ENCODE measurements at regions not wholly inside any gene's neighbourhood (a gene's known extent, or its start where the extent isn't known, plus 50 kb on each side); places are given as distances from the start of the nearest gene placed in this dataset.

DNA sequence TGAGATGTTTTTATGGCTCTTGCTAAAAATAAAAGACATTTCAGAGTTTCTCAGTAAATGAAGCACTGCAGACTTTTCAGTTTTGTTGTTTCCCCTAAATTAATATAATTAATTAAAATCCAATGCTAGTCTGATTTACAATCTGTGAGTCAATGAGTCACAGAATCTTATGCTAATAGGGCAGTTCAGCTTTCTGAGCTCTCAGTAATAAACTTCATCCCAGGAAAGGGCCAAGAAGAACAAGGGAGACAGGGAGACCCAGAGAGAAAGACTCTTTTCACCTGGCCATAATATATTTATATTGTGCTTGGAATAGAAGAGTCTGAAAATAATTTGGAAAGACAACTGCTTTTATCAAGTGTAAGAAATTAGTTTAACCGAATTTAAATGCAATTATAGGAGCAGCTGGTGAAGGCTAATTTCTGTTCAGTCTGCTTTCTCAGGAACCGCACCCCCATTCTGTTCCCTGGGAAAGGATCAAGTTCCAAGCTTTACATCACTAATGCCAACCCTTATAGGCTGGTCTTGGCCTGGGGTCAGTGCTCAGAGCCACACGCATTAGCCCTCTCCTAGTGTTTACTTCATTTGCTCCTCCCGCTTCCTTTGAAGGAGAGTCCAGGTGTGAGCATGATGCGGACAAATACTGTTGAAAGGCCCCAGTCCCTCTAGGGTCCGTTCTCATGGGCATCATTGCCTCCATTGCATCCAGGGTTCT, 145.6 kb downstream of the ZBTB18 start:
- DNase-seq (ENCODE audit: low read depth): no peak

DNA sequence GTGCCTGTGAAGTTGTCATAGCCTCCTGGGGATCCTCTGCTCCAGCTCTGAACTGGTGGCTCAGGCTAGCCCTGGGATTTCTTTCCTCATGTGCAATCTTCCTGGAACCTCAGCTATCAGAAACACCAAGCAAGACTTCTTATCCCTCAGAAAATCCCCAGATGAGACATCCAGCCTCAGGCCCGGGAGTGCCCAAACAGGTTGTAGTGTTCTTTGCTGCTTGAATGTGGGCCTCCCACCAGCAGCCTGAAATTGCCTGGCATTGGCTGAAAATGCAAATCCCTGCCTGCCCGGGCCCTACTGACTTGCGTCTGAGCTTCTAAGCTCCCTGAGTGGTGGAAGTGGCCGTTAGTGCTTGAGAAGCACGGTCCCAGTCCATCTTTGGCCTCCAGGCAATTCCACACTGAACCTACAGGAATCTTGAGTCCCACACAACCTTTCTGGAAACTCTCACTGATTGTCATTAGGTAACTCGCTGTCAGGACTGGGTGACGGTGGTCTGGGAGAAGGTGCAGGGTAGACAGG, 146.8 kb downstream of the ZBTB18 start:
- no peak for DNase-seq (ENCODE audit: low read depth)

- DNase-seq (ENCODE audit: low read depth): no peak
Observed at GRCh38 chr1:244199902-244200301, 148.8 kb downstream of the ZBTB18 start.

- DNase-seq (ENCODE audit: low read depth): no peak
Observed at GRCh38 chr1:244200596-244200995, 149.5 kb downstream of the ZBTB18 start.

DNA sequence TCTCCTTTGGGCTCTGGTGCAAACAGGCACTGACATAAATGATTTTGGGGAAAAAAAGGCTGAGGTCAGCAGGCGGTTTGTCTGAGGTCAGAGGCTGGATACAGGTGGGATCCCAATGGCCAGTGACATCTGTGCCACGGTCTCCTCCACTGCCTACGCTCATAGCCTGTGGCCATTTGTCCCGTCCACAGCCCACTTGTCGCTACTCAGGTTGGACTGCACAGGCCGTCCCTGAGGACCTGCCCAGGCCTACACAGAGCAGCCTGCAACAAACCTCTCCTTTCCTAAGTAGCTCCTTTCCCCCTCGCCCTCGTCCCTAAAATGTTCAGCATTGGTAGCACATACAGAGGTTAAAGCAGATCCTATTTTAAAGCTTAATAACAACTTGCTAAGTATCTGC, 150.7 kb downstream of the ZBTB18 start:
- no peak for DNase-seq (ENCODE audit: low read depth)

GRCh38 chr1:244204004-244204403, 152.9 kb downstream of the ZBTB18 start:
- DNase-seq (ENCODE audit: low read depth): no peak

- DNase-seq (ENCODE audit: low read depth): no peak
Observed at GRCh38 chr1:244205171-244205570, 154.1 kb downstream of the ZBTB18 start.

DNA sequence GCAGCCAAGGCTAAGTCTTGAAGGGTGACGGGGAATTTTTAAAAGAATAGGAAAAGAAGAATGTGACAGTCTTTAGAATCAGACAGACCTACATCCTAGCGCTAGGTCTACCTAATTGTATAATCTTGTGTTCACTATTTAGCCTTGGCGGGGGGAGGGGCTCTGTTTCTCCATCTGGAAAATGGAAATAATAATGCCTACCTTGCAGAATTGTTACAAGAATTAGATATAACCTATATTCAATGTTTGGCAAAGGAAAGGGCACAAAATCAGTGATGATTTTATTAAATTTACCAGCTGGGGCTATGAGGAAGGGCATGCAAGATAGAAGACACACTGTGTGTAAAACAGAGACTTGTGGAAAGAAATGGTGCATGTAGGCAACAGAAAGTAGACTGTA, 154.8 kb downstream of the ZBTB18 start:
- no peak for DNase-seq (ENCODE audit: low read depth)

GRCh38 chr1:244207042-244207934, 156.2 kb downstream of the ZBTB18 start:
- no peak for DNase-seq (ENCODE audit: low read depth)

DNA sequence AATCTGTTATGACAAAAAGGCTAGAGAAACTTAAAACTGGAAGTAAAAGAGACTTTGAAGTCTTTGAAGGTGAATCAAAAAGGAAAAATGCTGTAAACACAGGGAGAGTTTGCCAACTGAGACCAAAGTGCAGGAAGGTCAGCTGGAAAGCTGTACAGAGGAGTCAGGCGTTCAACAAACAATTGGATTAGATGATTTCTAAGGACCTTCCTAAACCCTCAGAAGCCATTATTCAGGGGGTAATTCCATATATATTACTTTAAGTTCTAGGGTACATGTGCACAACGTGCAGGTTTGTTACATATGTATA, 156.8 kb downstream of the ZBTB18 start:
- DNase-seq (ENCODE audit: low read depth): no peak

GRCh38 chr1:244209955-244210354, 158.9 kb downstream of the ZBTB18 start:
- no peak for DNase-seq (ENCODE audit: low read depth)

DNA sequence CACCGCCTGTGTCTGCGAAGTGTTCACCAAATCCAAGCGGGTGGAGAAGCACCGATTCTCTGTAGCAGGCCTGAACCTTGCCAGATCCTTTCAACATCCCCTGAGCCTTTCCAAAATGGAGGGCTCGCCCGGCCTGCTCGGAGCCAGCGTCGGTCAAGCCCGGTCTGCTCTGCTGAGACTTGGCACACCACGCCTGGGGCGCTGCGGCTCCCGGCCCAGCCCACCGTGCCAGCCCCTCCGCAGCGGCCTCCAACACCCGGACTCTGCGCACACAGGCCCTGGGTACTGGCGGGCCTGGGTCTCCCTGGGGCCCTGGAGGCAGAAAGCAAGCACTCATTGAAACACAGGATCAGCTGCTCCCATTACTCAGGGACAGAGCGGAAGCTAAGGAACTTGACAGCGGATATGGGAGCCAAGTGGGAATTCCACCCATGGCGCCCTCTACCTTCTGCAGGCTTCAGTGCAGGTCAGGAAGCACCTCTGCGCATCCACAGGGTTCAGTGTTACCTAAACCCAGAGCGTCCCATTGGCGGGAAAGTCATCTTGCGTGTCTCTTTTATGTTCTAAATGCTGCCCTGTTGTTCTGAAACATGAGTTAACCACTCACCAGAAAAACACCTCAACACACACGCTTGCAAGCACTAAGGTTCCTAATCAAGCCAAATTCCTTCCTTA, 159.9 kb downstream of the ZBTB18 start:
- no peak for DNase-seq (ENCODE audit: low read depth)

DNA sequence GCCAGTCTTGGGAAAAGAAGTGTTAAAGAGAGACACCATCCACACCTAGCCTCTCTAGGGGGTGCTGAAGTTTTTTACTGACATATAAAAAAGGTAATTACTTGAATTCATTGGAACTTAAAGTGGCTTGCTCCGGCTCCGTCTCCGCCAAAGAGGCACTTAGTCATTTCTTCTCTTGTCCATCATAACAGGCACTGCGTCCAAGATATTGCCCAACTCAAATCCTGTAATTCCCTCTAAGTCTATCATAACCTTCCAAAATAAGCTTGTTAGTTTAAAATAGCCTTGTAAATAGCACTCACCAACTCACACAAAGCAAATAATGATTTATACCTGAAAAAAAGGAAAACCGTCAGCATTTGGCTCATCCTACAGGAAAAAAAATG, 160.5 kb downstream of the ZBTB18 start:
- no peak for DNase-seq (ENCODE audit: low read depth)

GRCh38 chr1:244212219-244212618, 161.1 kb downstream of the ZBTB18 start:
- no peak for DNase-seq (ENCODE audit: low read depth)

- no peak for DNase-seq (ENCODE audit: low read depth)
Observed at GRCh38 chr1:244212797-244213475, 161.9 kb downstream of the ZBTB18 start.

- no peak for DNase-seq (ENCODE audit: low read depth)
Observed at GRCh38 chr1:244214009-244214967, 163.2 kb downstream of the ZBTB18 start.

- DNase-seq (ENCODE audit: low read depth): no peak
Observed at GRCh38 chr1:244216836-244217235, 165.8 kb downstream of the ZBTB18 start.

DNA sequence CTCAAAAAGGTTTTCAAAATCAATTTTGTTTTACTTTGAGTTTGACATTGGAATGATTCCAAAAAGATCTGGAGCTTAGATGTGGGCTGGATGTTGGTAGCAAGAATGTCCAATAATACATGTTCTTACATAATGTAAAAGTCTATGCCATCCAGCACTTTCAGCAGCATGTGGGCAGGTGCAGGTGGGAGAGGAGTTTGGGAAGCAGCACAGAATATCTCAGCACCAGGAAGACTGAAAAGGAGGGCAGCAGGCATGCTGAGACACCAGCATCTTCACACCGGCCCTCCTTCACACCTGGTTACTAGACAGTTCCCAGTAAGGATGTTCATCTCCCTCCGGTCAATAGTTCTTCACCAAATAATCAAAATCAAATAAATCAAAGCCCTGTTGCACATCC, 166.6 kb downstream of the ZBTB18 start:
- no peak for DNase-seq (ENCODE audit: low read depth)

GRCh38 chr1:244218220-244218619, 167.1 kb downstream of the ZBTB18 start:
- no peak for DNase-seq (ENCODE audit: low read depth)

GRCh38 chr1:244219149-244219548, 168.1 kb downstream of the ZBTB18 start:
- no peak for DNase-seq (ENCODE audit: low read depth)

- no peak for DNase-seq (ENCODE audit: low read depth)
Observed at GRCh38 chr1:244219802-244220201, 168.7 kb downstream of the ZBTB18 start.
